Type B pancreatic cell (in vitro differentiated cells): ENCODE measurements at regions not wholly inside any gene's neighbourhood (a gene's known extent, or its start where the extent isn't known, plus 50 kb on each side); places are given as distances from the start of the nearest gene placed in this dataset.

Experiments used
- DNase-seq: peaks from one replicate; pipeline ENCODE4 v3.0.0; 2021; ENCODE audit warnings: mixed read lengths; ENCODE audit not compliant: unreplicated experiment; ENCODE audit errors: extremely low spot score
- H3K27ac Mint-ChIP-seq: 2 replicates; pipeline ENCODE4 v1.8.0; 2021; ENCODE audit warnings: mild to moderate bottlenecking, mixed read lengths
- H3K27me3 Mint-ChIP-seq: 2 replicates; pipeline ENCODE4 v1.8.0; 2021; ENCODE audit warnings: mixed read lengths
- H3K36me3 Mint-ChIP-seq: 2 replicates; pipeline ENCODE4 v1.8.0; 2021; ENCODE audit warnings: mixed read lengths
- H3K4me1 Mint-ChIP-seq: one replicate; pipeline ENCODE4 v1.8.0; 2021; ENCODE audit warnings: mixed read lengths; ENCODE audit not compliant: unreplicated experiment
- H3K4me3 Mint-ChIP-seq: 2 replicates; pipeline ENCODE4 v1.8.0; 2021; ENCODE audit warnings: mild to moderate bottlenecking, mixed read lengths
- H3K9me3 Mint-ChIP-seq: 2 replicates; pipeline ENCODE4 v1.8.0; 2021; ENCODE audit warnings: mixed read lengths
- CTCF ChIP-seq: fragments of 200-600 bp; sonication (generic); conservative IDR thresholded peaks from 2 replicates; pipeline ENCODE4 v1.5.0; 2021; ENCODE audit warnings: antibody characterized with exemption, mild to moderate bottlenecking

DNA sequence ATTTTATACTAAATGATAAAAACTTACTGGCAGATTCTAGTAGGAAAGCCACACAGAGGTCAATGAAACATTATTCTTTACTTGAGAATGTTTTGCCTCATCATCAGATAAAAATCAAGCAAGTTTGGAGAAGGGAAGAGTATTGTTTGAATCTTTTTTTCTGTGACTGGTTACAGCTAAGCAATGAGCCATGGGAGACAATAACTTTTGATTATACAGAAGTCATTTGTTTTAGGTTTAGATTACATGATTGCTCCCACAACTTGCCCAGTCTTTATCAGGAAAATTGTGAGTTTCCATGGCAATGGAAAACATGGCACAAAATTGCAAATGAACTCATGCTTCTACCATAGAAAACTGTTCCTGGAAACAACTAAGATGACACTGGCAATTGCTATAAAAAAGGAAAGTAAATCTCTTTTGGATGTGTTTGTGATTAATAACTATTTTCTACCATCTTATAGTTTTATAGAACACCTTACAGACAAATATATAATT, 476.8 kb downstream of the MBD2 start:
- Mint-ChIP-seq H3K27ac (no peak overlapping the region), H3K4me3 (no peak overlapping the region), H3K4me1 (peaks cover 2% of the 10 kb centered on the region), H3K36me3 (no peaks in the 10 kb centered on the region), H3K27me3 (no peaks in the 10 kb centered on the region), H3K9me3 (no peaks in the 10 kb centered on the region)
- no peak for TF ChIP-seq CTCF
- DNase-seq, result no peak

DNA sequence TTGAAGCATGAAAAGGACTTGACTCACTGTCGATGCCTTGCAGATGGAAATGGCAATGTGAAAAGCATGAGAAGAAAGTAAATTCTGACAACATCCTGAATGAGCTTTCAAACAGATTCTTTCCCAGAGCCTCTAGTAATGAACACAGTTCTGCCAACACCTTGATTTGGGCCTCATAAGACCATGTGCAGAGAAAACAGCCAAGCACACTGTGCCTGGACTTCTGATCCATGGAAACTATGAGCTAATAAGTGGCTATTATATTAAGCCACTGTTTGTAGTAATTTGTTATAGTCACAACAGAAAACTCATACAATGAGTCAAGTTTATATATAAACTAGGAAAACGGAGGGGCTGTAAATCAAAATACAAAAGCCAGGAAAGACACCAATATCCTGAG, 477.3 kb downstream of the MBD2 start:
- H3K4me3 Mint-ChIP-seq, result no peak overlapping the region
- H3K27ac Mint-ChIP-seq, result no peak overlapping the region
- no peaks in the 10 kb centered on the region for H3K9me3 Mint-ChIP-seq
- H3K27me3 Mint-ChIP-seq, result no peaks in the 10 kb centered on the region
- no peaks in the 10 kb centered on the region for H3K36me3 Mint-ChIP-seq
- no peak for TF ChIP-seq CTCF
- DNase-seq, result no peak
- H3K4me1 Mint-ChIP-seq, result no peaks in the 10 kb centered on the region

- Mint-ChIP-seq H3K9me3 (no peaks in the 10 kb centered on the region), H3K27ac (no peak overlapping the region), H3K27me3 (no peaks in the 10 kb centered on the region), H3K4me1 (no peaks in the 10 kb centered on the region), H3K36me3 (no peaks in the 10 kb centered on the region), H3K4me3 (no peak overlapping the region)
- no peak for TF ChIP-seq CTCF
- no peak for DNase-seq
Observed at GRCh38 chr18:53745986-53746385, 478.5 kb downstream of the MBD2 start.

DNA sequence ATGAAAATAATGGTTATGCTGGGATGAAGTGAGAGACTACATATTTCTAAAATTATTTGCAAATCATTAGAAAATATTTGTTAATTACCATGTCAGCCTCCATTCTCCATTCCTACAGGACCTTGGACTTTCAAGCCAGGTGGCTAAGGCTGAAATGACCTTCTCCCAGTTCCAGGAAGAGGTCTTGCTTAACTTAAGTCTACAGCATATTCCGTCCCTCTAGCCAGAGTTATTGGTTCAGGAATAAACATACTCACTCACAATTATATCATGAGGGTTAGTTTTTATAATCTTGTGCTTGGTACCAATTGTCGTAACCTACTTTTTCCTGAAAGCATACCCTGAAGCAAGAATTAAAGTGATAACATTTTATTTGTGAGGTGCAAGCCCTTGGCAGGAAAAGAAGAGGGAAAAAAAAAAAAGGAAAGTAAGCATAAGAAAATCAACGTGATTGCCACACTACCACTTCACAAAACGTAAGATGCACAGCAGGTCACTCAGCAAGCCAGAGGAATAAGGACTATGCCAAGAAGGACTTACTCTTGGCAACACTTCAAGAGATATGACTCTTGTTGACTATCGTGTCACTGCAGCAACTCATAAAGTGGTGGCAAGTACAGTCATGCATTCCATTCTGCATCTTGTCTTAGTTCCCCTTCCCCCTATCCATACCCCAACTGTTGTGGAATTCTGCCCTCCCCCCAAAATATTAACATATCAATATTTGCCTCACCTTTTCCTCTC, 479.1 kb downstream of the MBD2 start:
- no peak for DNase-seq
- no peak for TF ChIP-seq CTCF
- no peaks in the 10 kb centered on the region for H3K4me1 Mint-ChIP-seq
- H3K4me3 Mint-ChIP-seq, result no peak overlapping the region
- H3K27ac Mint-ChIP-seq, result no peak overlapping the region
- no peaks in the 10 kb centered on the region for H3K9me3 Mint-ChIP-seq
- H3K27me3 Mint-ChIP-seq, result no peaks in the 10 kb centered on the region
- H3K36me3 Mint-ChIP-seq, result no peaks in the 10 kb centered on the region

GRCh38 chr18:53739700-53740099, 484.8 kb downstream of the MBD2 start:
- no peaks in the 10 kb centered on the region for H3K36me3 Mint-ChIP-seq
- no peak for DNase-seq
- H3K27ac Mint-ChIP-seq, result no peak overlapping the region
- H3K9me3 Mint-ChIP-seq, result no peaks in the 10 kb centered on the region
- no peak for TF ChIP-seq CTCF
- H3K4me1 Mint-ChIP-seq, result no peaks in the 10 kb centered on the region
- H3K27me3 Mint-ChIP-seq, result peaks cover 3% of the 10 kb centered on the region
- no peak overlapping the region for H3K4me3 Mint-ChIP-seq

- no peak for DNase-seq
- Mint-ChIP-seq H3K27ac (no peak overlapping the region), H3K36me3 (no peaks in the 10 kb centered on the region), H3K4me3 (no peak overlapping the region), H3K9me3 (no peaks in the 10 kb centered on the region), H3K27me3 (peaks cover 3% of the 10 kb centered on the region), H3K4me1 (no peaks in the 10 kb centered on the region)
- no peak for TF ChIP-seq CTCF
Observed at GRCh38 chr18:53735526-53735925, 488.9 kb downstream of the MBD2 start.
